GM11168 (cell line): ENCODE measurements at regions not wholly inside any gene's neighbourhood (a gene's known extent, or its start where the extent isn't known, plus 50 kb on each side); places are given as distances from the start of the nearest gene placed in this dataset.

Experiments
- in situ Hi-C: fragments of 300-500 bp; cut with MboI; formaldehyde crosslinking; loops from one replicate; pipeline ENCODE4 v1.12.0; 2022; ENCODE audit warnings: low sequenced_read_pairs; ENCODE audit not compliant: unreplicated experiment

DNA sequence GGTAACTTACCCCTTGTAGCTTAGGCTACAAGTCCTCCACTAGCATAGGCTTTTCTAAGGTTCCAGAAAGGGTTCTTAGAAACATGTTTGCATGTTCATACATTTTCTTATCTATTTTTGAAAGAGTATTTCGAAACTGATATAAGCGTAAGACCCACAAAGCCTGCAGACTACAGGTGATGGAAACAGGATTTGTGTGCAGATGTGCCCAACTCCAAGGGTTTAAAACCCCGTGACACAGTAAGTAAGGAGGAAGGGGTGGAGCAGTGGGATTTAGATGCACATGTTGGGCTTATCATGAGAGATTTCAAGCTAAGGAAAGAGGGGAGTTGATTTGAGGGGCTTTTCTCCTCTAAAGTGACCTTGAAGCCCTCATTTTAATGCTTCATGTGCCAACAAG lies 164.7 kb downstream of the LTN1 start:
- in situ Hi-C loops: no loop called here

DNA sequence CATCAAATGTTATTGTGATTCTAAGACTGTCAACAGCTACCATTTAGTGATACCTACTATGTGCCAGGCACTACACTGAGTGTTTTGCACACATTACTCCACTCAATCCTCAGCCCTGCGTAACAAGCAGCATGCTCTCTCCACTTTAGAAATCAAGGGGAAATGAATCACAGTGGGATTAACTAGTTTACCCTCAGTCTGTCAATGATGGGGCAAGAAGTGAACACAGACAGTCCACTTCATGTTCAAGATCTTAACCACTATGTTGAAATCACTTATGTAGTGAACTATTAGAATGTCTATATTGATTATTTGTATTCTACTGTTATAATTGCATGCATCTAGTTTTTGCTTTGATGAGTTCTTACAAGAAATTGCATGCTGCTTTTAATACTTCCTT lies 165.3 kb downstream of the LTN1 start:
- in situ Hi-C loops: no loop called here

DNA sequence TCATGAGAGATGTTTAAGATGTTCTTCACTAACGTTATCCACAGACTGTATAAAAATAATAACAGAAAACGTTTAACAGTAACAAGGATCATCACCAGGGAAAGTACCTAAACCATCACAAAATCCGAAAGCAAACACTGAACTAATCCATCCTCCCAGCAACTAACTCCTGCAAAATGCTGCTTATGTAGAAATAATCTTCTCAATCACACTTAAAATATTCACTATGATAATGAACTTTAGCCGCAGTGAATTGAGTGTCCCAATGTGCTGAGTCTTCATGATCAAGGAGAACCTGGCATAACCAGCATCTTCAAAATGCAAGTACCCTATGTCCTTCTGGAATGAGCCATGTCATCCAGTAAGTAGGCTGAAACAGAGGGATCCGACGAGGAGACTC lies 166.1 kb downstream of the LTN1 start:
- in situ Hi-C loops: no loop called here

DNA sequence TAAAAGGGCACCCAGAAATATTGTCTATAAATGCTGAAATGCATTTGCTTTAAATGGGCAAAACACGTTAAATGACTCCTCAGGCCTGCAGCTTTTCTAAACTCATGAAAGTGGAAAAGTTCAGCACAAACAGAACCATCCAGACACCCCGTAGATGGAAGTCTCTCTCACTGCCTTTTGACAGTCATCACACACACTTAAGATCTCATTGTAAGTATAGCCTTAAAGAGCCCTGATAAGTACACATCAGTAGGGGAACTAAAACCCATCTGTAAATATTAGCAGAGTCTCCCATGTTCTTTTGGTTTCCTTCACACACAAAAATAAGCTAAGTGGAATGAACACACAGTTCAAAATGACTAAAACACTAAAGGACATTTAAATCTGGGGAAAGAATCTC lies 166.7 kb downstream of the LTN1 start:
- in situ Hi-C loops: no loop called here

DNA sequence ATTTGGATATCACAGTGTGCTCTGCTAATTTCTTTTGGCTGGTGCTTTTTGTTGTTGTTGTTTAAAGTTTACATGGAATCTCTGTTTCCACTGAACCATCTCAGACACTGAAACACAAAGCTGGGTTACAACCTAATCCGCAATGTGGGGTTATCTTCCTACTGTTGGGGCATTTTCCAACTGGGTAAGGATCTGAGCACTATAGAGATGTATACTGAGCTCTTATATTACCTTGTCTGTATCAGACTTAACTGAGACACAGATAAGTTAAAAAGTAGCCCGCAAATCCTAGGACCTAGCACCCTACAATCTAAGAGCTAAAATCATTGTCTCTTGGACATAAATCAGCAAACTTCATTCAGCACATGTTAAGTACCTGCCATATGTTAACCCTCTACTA lies 169.2 kb downstream of the LTN1 start:
- in situ Hi-C loops: no loop called here

DNA sequence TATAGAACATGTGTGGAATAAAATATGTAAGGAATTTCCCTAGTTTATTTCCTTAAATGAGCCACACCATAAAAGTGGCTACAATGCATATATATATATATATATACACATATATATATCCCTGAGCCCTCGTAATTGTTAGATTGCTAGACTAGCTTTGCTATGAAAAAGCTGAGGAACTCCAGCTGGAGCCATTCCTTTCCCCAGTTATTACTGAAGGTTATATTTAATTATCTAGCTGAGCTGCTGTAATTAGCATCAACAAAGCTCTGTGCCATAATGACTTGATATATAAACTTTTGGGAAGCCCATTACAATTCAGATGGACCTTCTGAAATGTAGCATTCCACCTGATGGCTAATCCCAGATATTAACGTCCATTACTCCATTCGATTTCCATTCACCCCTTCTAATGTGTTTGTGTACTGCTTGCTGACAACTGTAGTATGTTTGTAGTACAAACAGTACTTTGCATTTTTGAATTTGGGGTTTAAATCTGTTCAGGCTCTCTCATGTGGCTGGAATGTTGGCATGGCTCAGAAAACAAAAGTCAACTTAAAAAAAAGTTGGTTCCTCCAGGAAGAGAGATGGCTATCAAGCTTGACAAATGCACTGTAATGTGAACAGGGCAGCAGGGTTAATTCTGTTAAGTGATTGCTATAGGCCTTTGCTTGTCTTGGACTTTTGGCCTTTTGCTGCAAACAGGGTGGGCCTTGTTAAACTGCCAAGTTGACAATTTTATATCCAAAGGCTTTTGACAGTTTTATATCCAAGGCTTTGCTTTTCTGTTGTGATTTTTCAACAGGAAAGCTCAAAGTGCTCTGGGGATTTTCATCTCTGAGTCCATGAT lies 170.0 kb downstream of the LTN1 start:
- in situ Hi-C loops: no loop called here

DNA sequence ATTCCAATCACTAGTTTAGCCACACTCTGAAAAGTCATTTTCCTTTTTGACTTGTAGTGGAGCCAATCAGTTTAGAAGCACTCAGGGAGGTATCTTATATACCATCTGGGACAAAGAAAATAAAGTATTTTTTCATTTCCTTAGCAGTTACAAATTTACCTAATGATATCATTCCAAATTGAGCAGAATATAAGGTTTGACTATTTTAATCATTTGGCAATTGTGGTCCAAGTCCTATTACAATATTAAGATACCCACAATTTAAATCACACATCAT lies 170.6 kb downstream of the LTN1 start:
- in situ Hi-C loops: no loop called here

DNA sequence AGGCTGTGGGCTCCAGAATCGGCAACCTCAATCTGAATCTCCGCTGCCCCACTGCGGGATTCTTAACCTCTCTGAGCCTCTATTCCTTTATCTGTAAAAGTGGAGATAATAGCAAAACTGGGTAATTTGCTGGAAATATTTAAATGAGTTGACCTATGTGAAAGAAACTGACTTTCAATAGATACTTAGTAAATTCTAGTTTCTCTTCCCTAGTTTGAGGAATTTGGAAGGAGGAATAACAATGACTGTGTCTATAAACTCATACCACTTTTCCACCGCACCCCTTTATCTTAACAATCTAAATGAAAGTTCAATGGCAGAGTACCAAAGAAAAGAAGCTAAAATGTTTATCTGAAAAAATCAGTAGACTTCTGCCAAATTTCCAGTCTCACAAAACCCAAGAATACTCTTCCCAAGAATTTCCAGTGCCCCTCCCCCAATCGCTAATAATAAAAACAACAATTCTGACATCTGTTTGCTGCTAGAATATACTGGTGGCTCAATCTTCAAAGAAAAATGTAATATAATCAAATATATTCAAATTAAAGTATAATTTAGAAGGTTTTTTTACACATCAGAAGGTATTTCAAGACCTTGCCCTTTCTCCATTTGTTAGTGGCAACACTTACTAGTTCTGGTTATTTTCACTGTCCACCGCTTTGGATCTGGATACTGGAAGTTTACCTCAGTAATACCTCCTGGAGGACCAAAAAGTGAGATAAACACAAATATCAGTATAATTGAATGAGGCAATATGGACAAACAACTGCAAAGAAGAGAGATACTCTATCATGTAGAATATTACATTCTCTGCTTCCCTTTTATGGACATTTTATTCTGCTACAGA lies 171.2 kb downstream of the LTN1 start:
- in situ Hi-C loops: no loop called here

DNA sequence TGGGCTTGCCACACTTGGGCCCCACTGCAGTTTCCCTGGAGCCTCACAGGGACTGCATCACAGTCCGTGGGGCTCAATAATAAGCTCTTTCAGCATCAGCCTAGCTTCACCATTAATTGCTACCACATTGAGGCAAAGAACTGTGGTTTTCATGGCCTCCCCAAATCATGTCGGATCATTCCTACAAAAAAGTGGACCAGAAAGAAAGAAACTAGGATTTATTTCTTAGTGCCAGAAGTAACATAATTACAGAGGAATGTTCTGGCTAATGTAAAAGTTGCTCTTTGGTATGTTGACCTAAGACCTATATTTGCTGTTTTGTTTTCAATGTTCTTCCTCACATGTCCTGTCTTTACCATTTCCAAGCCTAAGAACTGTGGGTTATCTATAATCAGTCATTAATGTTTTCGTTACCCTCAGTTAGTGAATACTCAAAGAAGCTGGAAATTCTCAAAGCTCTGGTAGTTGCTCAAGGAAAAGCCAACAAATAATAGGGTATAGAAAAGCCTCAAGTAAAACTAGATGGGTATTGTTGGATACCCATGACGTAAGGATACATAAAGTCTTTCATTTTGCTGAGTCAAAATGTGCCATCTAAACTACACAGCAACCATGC lies 173.9 kb downstream of the LTN1 start:
- in situ Hi-C loops: no loop called here

DNA sequence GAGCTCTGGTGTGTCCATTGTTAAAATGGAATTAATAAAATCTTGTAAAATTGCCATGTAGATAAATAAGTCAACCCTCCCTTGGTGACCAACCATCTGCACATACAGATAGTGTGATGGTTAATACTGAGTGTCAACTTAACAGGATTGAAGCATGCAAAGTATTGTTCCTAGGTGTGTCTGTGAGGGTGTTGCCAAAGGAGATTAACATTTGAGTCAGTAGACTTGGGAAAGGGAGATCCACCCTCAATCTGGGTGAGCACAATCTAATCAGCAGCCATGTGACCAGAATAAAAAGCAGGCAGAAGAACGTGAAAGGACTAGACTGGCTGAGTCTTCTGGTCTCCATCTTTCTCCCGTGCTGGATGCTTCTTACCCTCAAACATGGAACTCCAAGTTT lies 174.8 kb downstream of the LTN1 start:
- in situ Hi-C loops: no loop called here

DNA sequence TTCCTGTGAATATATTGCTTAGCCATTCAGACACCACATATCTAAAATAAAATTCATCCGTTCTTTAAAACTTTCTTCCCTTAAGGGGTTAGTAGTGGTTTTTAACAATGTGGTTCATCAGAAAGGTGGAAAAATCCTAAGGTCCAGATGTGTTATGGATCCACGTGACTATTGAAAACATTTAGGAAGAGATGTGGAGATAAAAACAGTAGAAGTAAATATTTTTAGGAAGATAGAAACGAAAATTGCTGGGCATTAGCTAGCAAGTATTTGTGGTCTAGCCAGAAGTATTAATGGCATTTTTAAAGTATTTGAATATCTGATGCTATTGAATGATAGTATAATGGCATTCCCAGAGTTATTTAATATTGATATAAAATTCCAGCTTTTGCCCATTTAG lies 180.8 kb downstream of the LTN1 start:
- in situ Hi-C loops: no loop called here

DNA sequence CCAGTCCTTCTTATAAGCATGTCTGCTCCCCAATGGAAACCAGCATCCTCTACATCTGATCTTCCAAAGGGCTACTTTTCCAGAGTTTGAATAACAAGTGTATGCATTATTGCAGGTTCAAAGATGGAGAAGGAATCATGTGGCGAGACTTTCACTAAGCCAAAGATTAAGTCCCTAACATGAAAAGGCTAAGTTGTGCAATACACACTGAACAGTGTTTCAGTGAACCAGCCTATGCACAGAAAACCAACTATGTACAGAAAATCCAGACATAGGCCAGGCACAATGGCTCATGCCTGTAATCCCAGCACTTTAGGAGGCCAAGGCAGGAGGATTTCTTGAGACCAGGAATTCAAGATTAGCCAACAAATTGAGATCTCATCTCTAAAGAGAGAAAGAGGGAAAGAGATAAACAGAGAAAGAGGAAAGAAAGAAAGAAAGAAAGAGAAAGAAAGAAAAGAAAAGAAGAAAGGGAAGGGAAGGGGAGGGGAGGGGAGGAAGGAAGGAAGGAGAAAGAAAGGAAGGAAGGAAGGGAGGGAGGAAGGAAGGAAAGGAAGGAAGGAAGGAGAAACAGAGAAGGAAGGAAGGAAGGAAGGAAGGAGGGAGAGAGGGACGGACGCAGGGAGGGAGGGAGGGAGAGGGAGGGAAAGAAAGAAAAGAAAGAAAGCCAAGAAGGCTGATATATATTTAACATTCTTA lies 181.7 kb downstream of the LTN1 start:
- in situ Hi-C loops: no loop called here

DNA sequence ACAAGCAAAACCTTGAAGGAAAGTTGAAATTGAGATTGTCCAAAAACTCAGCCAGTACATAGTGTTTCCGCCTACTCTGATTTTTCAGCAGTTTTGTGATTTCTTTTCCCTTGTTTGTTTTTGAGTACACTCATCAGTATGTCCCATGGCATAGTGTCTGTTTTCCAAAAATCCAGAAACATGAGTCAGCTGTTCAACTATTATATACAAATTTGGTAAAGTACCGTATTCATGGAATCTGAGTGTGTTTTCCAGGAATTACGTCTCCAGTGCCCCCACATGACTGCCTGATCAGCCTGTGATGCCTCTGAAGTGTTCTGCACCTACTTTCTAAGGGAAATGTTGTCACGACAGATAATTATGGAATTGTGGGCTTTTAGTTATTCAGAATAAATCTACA lies 186.8 kb downstream of the LTN1 start:
- in situ Hi-C loops: no loop called here

DNA sequence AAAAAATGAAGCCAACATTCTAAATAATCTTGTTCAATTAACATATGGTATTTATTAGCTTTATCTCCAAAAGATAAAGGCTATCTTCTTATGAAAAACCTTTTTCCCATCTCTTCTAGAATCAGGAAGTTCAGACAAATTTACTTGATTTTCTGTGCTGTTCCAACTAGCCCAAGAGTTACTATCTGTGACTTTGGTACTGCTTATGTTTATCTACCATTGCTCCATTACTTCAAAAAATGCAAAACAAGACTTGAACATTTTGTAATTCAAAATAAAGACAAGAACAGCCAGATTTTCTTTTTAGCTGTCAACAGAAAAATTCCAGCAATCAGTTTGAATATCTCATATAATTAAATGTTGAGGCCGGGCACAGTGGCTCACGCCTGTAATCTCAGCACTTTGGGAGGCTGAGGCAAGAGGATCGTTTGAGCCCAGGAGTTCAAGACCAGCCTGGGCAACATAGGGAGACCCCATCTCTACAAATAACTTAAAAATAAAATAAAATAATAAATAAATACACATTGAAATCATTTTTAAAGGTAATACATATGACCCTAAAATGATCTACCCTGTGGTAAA lies 188.5 kb downstream of the LTN1 start:
- in situ Hi-C loops: no loop called here

DNA sequence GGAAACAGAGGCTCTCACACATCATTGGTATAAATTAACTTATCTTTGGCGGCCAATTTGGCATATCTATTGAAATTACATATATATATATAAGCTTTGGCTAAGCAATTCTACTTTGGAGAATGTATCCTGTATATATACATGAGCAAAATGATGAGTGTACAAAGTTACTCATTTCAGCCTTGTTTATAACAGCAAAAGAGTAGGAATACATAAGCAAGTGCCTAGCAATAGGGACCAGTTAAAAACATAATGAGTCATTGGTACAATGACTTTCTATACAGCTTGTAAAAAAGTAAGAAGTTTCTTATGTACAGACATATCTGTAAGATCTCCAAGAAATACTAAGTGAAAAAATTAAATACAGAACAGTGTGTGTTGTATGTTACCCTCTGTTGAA lies 190.8 kb downstream of the LTN1 start:
- in situ Hi-C loops: no loop called here

DNA sequence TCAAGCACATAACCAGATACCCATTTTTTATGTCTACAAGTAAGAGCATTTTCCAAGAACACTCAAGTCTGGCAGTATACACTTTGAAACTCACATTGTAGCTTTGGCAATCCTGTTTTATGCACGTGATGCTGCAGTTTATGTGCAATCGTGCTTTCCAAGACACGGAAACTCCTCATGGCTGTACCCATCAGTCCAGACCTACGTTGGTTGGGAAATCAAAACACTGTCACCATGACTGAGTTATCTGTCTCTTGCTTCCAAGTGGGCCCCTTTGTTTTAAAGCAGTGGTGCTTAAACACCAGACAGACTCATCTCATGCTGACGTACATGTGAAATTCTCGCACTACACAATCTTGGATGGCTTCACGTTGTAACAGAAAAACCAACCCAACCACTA lies 192.8 kb downstream of the LTN1 start:
- in situ Hi-C loops: no loop called here

DNA sequence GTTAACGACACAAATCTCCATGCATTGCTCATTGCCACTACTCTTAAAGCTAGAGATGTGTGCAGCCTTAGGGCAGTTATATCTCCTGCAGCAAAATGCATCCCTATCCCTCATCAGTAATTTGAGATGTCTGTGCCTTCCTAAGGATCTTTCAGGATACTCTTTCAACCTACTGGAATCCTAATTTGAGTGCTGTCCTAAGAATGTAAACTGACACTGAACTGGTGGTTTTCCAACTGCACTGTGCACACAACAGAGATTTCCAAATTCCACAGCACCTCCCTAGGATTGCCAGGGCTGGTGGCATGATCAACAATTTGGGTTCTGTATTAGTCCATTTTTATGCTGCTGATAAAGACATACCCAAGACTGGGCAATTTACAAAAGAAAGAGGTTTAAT lies 193.9 kb downstream of the LTN1 start:
- in situ Hi-C loops: no loop called here

DNA sequence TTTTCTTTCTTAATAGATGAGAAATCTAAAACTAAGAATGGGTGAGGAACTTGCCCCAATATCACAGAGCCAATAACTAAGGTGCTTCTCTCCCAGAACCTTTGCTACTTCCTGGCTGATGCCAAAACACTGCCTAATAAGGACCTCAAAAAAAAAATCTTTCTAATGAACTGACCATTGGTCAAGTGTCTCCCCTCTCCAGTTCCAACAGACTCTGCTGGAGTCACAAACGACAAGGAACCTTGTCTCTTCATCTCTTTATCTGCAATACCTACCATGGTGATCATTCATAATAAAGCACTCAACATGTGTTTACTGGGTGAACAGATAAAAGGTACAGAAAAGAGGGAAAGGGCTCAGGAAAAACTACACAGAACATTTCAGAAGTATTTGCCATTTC lies 197.4 kb downstream of the LTN1 start:
- in situ Hi-C loops: no loop called here

DNA sequence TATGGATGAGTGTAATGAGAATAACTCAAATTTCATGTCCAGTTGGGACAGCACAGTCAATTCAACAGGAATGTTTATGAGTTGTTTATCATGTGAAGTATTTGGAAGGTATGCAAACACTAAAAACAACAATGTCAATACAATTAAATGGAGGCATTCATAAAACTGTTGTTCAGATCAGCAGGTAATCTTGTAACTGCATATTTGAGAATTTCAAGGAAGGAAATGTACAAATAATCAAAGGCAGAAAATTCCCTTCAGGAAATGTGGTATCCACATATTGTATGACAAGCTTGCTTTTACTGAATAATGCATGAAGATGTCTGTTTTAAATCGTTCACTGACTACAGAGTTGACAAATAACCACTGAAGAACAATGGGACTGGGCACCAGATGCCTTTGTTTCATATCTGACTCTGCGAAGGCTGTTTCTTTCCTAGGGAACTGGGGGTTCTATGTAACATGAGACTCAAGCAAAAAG lies 198.3 kb downstream of the LTN1 start:
- in situ Hi-C loops: no loop called here

DNA sequence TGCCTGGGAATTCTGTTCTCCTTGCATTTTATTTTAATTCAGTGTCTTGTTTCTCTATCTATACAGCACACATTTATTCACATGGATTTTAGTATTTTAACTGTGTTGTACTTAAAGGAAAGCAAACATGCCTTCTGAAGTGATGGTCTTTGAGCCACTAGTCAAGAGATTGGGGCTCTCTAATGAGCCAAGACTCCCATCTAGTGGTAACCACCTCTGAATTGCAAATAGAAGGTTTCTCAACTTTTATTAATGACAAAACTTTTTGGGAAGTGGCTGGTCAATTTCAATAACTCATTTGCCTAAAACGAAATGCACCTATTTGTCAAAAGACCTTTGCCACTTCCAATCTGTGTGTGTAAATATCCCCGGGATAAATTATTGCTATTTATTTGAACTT lies 199.6 kb downstream of the LTN1 start:
- in situ Hi-C loops: no loop called here
